WTC11 (cell line): ENCODE measurements at regions not wholly inside any gene's neighbourhood (a gene's known extent, or its start where the extent isn't known, plus 50 kb on each side); places are given as distances from the start of the nearest gene placed in this dataset.

Source experiments
- AFF4 ChIP-seq: sonication (generic); formaldehyde crosslinking; IDR thresholded peaks from 2 replicates; pipeline ENCODE4 v1.8.1; 2023; ENCODE audit warnings: mild to moderate bottlenecking, missing genetic modification reagents, borderline replicate concordance
- CTCF ChIP-seq: fragments of 200-600 bp; IDR thresholded peaks from 2 replicates; pipeline ENCODE4 v1.8.0; 2022; ENCODE audit warnings: antibody characterized with exemption
- ELF4 ChIP-seq: sonication (generic); formaldehyde crosslinking; IDR thresholded peaks from 2 replicates; pipeline ENCODE4 v1.8.1; 2022; ENCODE audit warnings: low read depth, mild to moderate bottlenecking, moderate library complexity, missing genetic modification reagents
- FOXP4 ChIP-seq: sonication (generic); formaldehyde crosslinking; IDR thresholded peaks from 2 replicates; pipeline ENCODE4 v1.8.0; 2022; ENCODE audit warnings: mild to moderate bottlenecking, missing genetic modification reagents
- MXD4 ChIP-seq: fragments of 250-450 bp; sonication (Bioruptor Pico); IDR thresholded peaks from 2 replicates; pipeline ENCODE4 v1.8.0; 2021; ENCODE audit warnings: mild to moderate bottlenecking, moderate library complexity, borderline replicate concordance
- PRDM15 ChIP-seq: sonication (generic); formaldehyde crosslinking; IDR thresholded peaks from 2 replicates; pipeline ENCODE4 v1.8.0; 2022; ENCODE audit warnings: missing genetic modification reagents
- TEAD4 ChIP-seq: sonication (generic); formaldehyde crosslinking; IDR thresholded peaks from 2 replicates; pipeline ENCODE4 v1.8.0; 2022; ENCODE audit warnings: mild to moderate bottlenecking, missing genetic modification reagents
- ZMAT4 ChIP-seq: fragments of 250-450 bp; sonication (Bioruptor Pico); IDR thresholded peaks from 2 replicates; pipeline ENCODE4 v1.9.0; 2021; ENCODE audit warnings: mild to moderate bottlenecking
- ZNF416 ChIP-seq: fragments of 250-450 bp; sonication (Bioruptor Pico); IDR thresholded peaks from 2 replicates; pipeline ENCODE4 v1.9.0; 2021; ENCODE audit warnings: mild to moderate bottlenecking, inconsistent platforms
- ZNF532 ChIP-seq: fragments of 250-450 bp; sonication (Bioruptor Pico); IDR thresholded peaks from 2 replicates; pipeline ENCODE4 v1.9.0; 2021; ENCODE audit warnings: mild to moderate bottlenecking, borderline replicate concordance

GRCh38 chr2:211077216-211077767 lies 520.9 kb downstream of the CPS1 start (continued):
- TF ChIP-seq PRDM15 (CRISPR knock-in tag) (no peak), AFF4 (CRISPR knock-in tag) (no peak), CTCF (no peak), ELF4 (CRISPR knock-in tag) (no peak), TEAD4 (CRISPR knock-in tag) (no peak), ZNF416 (CRISPR knock-in tag) (no peak), FOXP4 (CRISPR knock-in tag) (no peak), ZMAT4 (no peak), MXD4 (CRISPR knock-in tag) (no peak), ZNF532 (CRISPR knock-in tag) (no peak)
